IMR-90 (cell line): ENCODE measurements at regions not wholly inside any gene's neighbourhood (a gene's known extent, or its start where the extent isn't known, plus 50 kb on each side); places are given as distances from the start of the nearest gene placed in this dataset.

Experiments
- ATAC-seq: fragments of 200-7000 bp; cut with Tn5 transposase; 2 replicates; pipeline ENCODE4 v1.9.1; 2020; ENCODE audit warnings: low read depth, mild to moderate bottlenecking, moderate library complexity
- BruUV-seq: library from RNA; stranded (reverse); fragments of 400-500 nt; replicated peaks from 2 replicates; lab custom pipeline; 2021; lab: Mats Ljungman, UMichigan
- CTCF ChIA-PET: fragments of 300-600 bp; formaldehyde crosslinking; extraction: SDS; loops from one replicate; lab custom pipeline; 2021; ENCODE audit warnings: antibody characterized with exemption; lab: Yijun Ruan, JAX
- POLR2A ChIA-PET: fragments of 300-600 bp; sonication (Branson Sonifier 250); formaldehyde crosslinking; loops from one replicate; lab custom pipeline; 2022; ENCODE audit warnings: antibody characterized with exemption; ENCODE audit not compliant: unreplicated experiment; lab: Charles Lee
- DNase-seq: peaks from one replicate; pipeline ENCODE4 v3.0.0; 2013
- H2AFZ ChIP-seq: replicated peaks from 2 replicates; pipeline ENCODE3; 2013; ENCODE audit warnings: low read length, mild to moderate bottlenecking; ENCODE audit not compliant: poor library complexity
- H2AK5ac ChIP-seq: 2 replicates; pipeline ENCODE4 v1.6.1; 2013; ENCODE audit warnings: low read depth, low read length, inconsistent platforms
- H2AK9ac ChIP-seq: replicated peaks from 2 replicates; pipeline ENCODE3; 2013; ENCODE audit warnings: mild to moderate bottlenecking, low read depth, low read length, moderate library complexity; ENCODE audit not compliant: poor library complexity
- H2BK120ac ChIP-seq: 2 replicates; pipeline ENCODE4 v1.6.1; 2013; ENCODE audit warnings: low read depth, low read length, inconsistent platforms
- H2BK15ac ChIP-seq: 3 replicates; pipeline ENCODE4 v1.6.1; 2013; ENCODE audit warnings: low read depth, low read length, inconsistent platforms
- H2BK20ac ChIP-seq: 2 replicates; pipeline ENCODE4 v1.6.1; 2013; ENCODE audit warnings: low read depth, mild to moderate bottlenecking, inconsistent platforms, low read length, moderate library complexity
- H2BK5ac ChIP-seq: 2 replicates; pipeline ENCODE4 v1.6.1; 2013; ENCODE audit warnings: mild to moderate bottlenecking, low read depth, low read length, inconsistent platforms; ENCODE audit not compliant: poor library complexity, severe bottlenecking
- H3K14ac ChIP-seq: replicated peaks from 2 replicates; pipeline ENCODE4 v1.6.1; 2013; ENCODE audit warnings: low read depth, low read length, inconsistent platforms
- H3K18ac ChIP-seq: 2 replicates; pipeline ENCODE4 v1.6.1; 2013; ENCODE audit warnings: low read depth, low read length, control low read depth
- H3K23ac ChIP-seq: 2 replicates; pipeline ENCODE4 v1.6.1; 2013; ENCODE audit warnings: low read depth, low read length, inconsistent platforms
- H3K27ac ChIP-seq: 2 replicates; pipeline ENCODE4 v1.5.1; 2013; ENCODE audit warnings: mild to moderate bottlenecking, control low read depth, low read length; ENCODE audit not compliant: insufficient read depth
- H3K27me3 ChIP-seq: 2 replicates; pipeline ENCODE4 v1.6.1; 2013; ENCODE audit warnings: low read length; ENCODE audit not compliant: control insufficient read depth, insufficient read depth
- H3K36me3 ChIP-seq: 2 replicates; pipeline ENCODE4 v1.6.1; 2013; ENCODE audit warnings: low read length, mixed read lengths; ENCODE audit not compliant: control insufficient read depth, insufficient read depth
- H3K4ac ChIP-seq: 2 replicates; pipeline ENCODE4 v1.6.1; 2013; ENCODE audit warnings: low read depth, low read length, inconsistent platforms
- H3K4me1 ChIP-seq: 2 replicates; pipeline ENCODE4 v1.6.1; 2013; ENCODE audit warnings: low read length, mixed read lengths; ENCODE audit not compliant: control insufficient read depth, insufficient read depth
- H3K4me2 ChIP-seq: 2 replicates; pipeline ENCODE4 v1.6.1; 2013; ENCODE audit warnings: low read depth, mild to moderate bottlenecking, control low read depth, low read length, moderate library complexity
- H3K4me3 ChIP-seq: 2 replicates; pipeline ENCODE4 v1.5.1; 2013; ENCODE audit warnings: low read depth, mild to moderate bottlenecking, control low read depth, low read length, moderate library complexity; ENCODE audit not compliant: insufficient read depth
- H3K56ac ChIP-seq: 2 replicates; pipeline ENCODE4 v1.6.1; 2013; ENCODE audit warnings: low read length, inconsistent platforms; ENCODE audit not compliant: insufficient read depth; ENCODE audit errors: extremely low read depth
- H3K79me1 ChIP-seq, 2 experiments: 2 replicates each; pipeline ENCODE4 v1.6.1; 2013; ENCODE audit warnings: low read length in 2 of 2, inconsistent platforms in 1 of 2, low read depth in 1 of 2
- H3K9ac ChIP-seq: 2 replicates; pipeline ENCODE4 v1.6.1; 2013; ENCODE audit warnings: low read depth, low read length, control low read depth
- H3K9me1 ChIP-seq: 2 replicates; pipeline ENCODE4 v1.6.1; 2013; ENCODE audit warnings: low read length, inconsistent platforms; ENCODE audit not compliant: insufficient read depth
- H3K9me3 ChIP-seq: 2 replicates; pipeline ENCODE4 v1.6.1; 2013; ENCODE audit warnings: low read length; ENCODE audit not compliant: control insufficient read depth, insufficient read depth
- H4K20me1 ChIP-seq: 2 replicates; pipeline ENCODE4 v1.6.1; 2013; ENCODE audit warnings: low read length, inconsistent platforms; ENCODE audit not compliant: insufficient read depth
- H4K5ac ChIP-seq: 2 replicates; pipeline ENCODE4 v1.6.1; 2013; ENCODE audit warnings: mild to moderate bottlenecking, low read depth, low read length, control low read depth
- H4K8ac ChIP-seq, 2 experiments: 2 replicates each; pipeline ENCODE4 v1.6.1; 2013; ENCODE audit warnings: low read depth in 2 of 2, low read length in 2 of 2, control low read depth in 1 of 2, inconsistent platforms in 1 of 2
- H4K91ac ChIP-seq: 2 replicates; pipeline ENCODE4 v1.6.1; 2013; ENCODE audit warnings: low read depth, low read length, inconsistent platforms; ENCODE audit not compliant: insufficient read depth
- CEBPB ChIP-seq: IDR thresholded peaks from 2 replicates; pipeline ENCODE4 v1.6.1; 2012; ENCODE audit warnings: low read depth, low read length, improper control_type of control experiment
- MXI1 ChIP-seq: IDR thresholded peaks from 2 replicates; pipeline ENCODE4 v1.6.1; 2012; ENCODE audit warnings: low read depth, mild to moderate bottlenecking, low read length, moderate library complexity, borderline replicate concordance
- WGBS, 2 experiments: methylation state at CpG; one replicate each; pipeline versions ENCODE4 v1.1.5 to v1.1.7; 2013; ENCODE audit warnings: missing lambda C conversion rate in 2 of 2; ENCODE audit not compliant: insufficient read length in 1 of 2; ENCODE audit errors: extremely low coverage in 2 of 2; 5-methylcytosine and 5-hydroxymethylcytosine counted together
- dilution Hi-C: fragments of 300-500 bp; cut with HindIII; formaldehyde crosslinking; loops from one replicate; pipeline ENCODE4 v1.14.3; 2018; ENCODE audit warnings: low sequenced_read_pairs; ENCODE audit not compliant: unreplicated experiment
- in situ Hi-C: fragments of 300-500 bp; cut with MboI; formaldehyde crosslinking; loops from 3 replicates; pipeline ENCODE4 v1.14.3; 2019; ENCODE audit warnings: low sequenced_read_pairs, inconsistent platforms, mixed read lengths
- intact Hi-C: fragments of 100-400 bp; cut with micrococcal nuclease; formaldehyde crosslinking; loops from 2 replicates; pipeline ENCODE4 v1.10.0; 2022

GRCh38 chr13:24629320-24629719, 50.9 kb upstream of the ATP12A start:
- TF ChIP-seq CEBPB = no peak
- TF ChIP-seq MXI1 = no peak
- Histone ChIP-seq H3K4me1 (peaks cover 2% of the 10 kb centered on the region; the same call in 1 of the 2 replicates), H2BK5ac (no peak overlapping the region), H3K36me3 (no peaks in the 10 kb centered on the region), H4K5ac (no peak overlapping the region), H2BK120ac (no peak overlapping the region), H2AK9ac (no peak overlapping the region), H3K4me2 (no peak overlapping the region), H2AK5ac (no peak overlapping the region), H3K4ac (no peak overlapping the region), H2AFZ (no peak overlapping the region), H3K9ac (no peak overlapping the region), H3K14ac (no peak overlapping the region), H3K4me3 (no peak overlapping the region), H3K18ac (no peak overlapping the region), H3K56ac (no peak overlapping the region), H3K27ac (no peak overlapping the region), H3K23ac (no peak overlapping the region), H3K9me3 (no peaks in the 10 kb centered on the region), H4K8ac (no peak overlapping the region), H2BK15ac (no peak overlapping the region), H3K9me1 (no peaks in the 10 kb centered on the region), H2BK20ac (no peak overlapping the region), H3K27me3 (no peaks in the 10 kb centered on the region; the same call in 1 of the 2 replicates), H4K91ac (no peak overlapping the region), H3K79me1 (no peaks in the 10 kb centered on the region), H4K20me1 (no peaks in the 10 kb centered on the region)
- BruUV-seq = no TSS peak
- no peak for ATAC-seq
- in situ Hi-C loops (no loop called here), dilution Hi-C loops (no loop called here), intact Hi-C loops (no loop called here)
- POLR2A ChIA-PET = no interaction called here
- no peak for DNase-seq
- CTCF ChIA-PET = no interaction called here
- WGBS, 2 experiments = no CpG with 5 or more reads among the region's 2 CpGs
